SK-N-MC (cell line): ENCODE measurements at regions not wholly inside any gene's neighbourhood (a gene's known extent, or its start where the extent isn't known, plus 50 kb on each side); places are given as distances from the start of the nearest gene placed in this dataset.

Source experiments
- EZH2 ChIP-seq: fragments of 200-600 bp; sonication (generic); IDR thresholded peaks from one replicate; pipeline ENCODE4 v1.6.1; 2017; ENCODE audit warnings: antibody characterized with exemption
- FOXP2 ChIP-seq: optimal IDR thresholded peaks from 2 replicates; pipeline ENCODE3; 2011; ENCODE audit warnings: mild to moderate bottlenecking, moderate library complexity; ENCODE audit not compliant: insufficient read depth; ENCODE audit errors: extremely low read length, control extremely low read depth
- POLR2AphosphoS5 ChIP-seq: IDR thresholded peaks from 2 replicates; pipeline ENCODE4 v1.6.1; 2012; ENCODE audit warnings: mild to moderate bottlenecking, low read depth, low read length, borderline replicate concordance

GRCh38 chr21:35319684-35320283 lies 270.7 kb upstream of the RUNX1 start:
- TF ChIP-seq EZH2, result no peak
- no peak for TF ChIP-seq POLR2AphosphoS5
- TF ChIP-seq FOXP2, result no peak
